ENCODE measurements at regions not wholly inside any gene's neighbourhood (a gene's known extent, or its start where the extent isn't known, plus 50 kb on each side); places are given as distances from the start of the nearest gene placed in this dataset.

- intact Hi-C loops (cut with DNase I; ENCODE audit: low total_unique reads): no loop called here
Observed at GRCh38 chr6:155648301-155648700, 192.7 kb upstream of the NOX3 start.

GRCh38 chr6:155647354-155647753 is 191.7 kb upstream of the NOX3 start:
- Histone ChIP-seq H3K4me3 (no peak overlapping the region), H3K4me1 (no peaks in the 10 kb centered on the region), H3K27me3 (no peaks in the 10 kb centered on the region), H3K36me3 (no peaks in the 10 kb centered on the region), H3K9me3 (peaks cover 0 to 4% (median 2%) of the 10 kb centered on the region in 4 donors), H3K27ac (no peak overlapping the region)
- intact Hi-C loops (cut with DNase I; ENCODE audit: low total_unique reads): no loop called here
- TF ChIP-seq POLR2AphosphoS5 (IDR thresholded peaks at IDR 0.05): no peak
- no peak for TF ChIP-seq EP300 (IDR thresholded peaks at IDR 0.05)
- TF ChIP-seq, protein P1, sequence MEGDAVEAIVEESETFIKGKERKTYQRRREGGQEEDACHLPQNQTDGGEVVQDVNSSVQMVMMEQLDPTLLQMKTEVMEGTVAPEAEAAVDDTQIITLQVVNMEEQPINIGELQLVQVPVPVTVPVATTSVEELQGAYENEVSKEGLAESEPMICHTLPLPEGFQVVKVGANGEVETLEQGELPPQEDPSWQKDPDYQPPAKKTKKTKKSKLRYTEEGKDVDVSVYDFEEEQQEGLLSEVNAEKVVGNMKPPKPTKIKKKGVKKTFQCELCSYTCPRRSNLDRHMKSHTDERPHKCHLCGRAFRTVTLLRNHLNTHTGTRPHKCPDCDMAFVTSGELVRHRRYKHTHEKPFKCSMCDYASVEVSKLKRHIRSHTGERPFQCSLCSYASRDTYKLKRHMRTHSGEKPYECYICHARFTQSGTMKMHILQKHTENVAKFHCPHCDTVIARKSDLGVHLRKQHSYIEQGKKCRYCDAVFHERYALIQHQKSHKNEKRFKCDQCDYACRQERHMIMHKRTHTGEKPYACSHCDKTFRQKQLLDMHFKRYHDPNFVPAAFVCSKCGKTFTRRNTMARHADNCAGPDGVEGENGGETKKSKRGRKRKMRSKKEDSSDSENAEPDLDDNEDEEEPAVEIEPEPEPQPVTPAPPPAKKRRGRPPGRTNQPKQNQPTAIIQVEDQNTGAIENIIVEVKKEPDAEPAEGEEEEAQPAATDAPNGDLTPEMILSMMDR (IDR thresholded peaks at IDR 0.05): no peak
- no peak for DNase-seq

More at GRCh38 chr6:155648301-155648700, 192.7 kb upstream of the NOX3 start:
- H3K4me1 ChIP-seq: no peaks in the 10 kb centered on the region
- 61 to 78% (median 66%) methylated on average over 5 of the region's 5 CpGs for WGBS, 5 donors
- no peaks in the 10 kb centered on the region for H3K27me3 ChIP-seq
- H3K4me3 ChIP-seq: no peak overlapping the region
- H3K36me3 ChIP-seq: no peaks in the 10 kb centered on the region
- H3K27ac ChIP-seq: no peak overlapping the region
- peaks cover 0 to 2% (median 0%) of the 10 kb centered on the region in 4 donors for H3K9me3 ChIP-seq
- TF ChIP-seq, protein P1 (IDR thresholded peaks at IDR 0.05): no peak
- no peak for TF ChIP-seq EP300 (IDR thresholded peaks at IDR 0.05)
- TF ChIP-seq POLR2AphosphoS5 (IDR thresholded peaks at IDR 0.05): no peak
- TF ChIP-seq POLR2A (IDR thresholded peaks at IDR 0.05): no peak
- DNase-seq: no peak

- H3K9me3 ChIP-seq: peaks cover 0 to 13% (median 5%) of the 10 kb centered on the region in 4 donors
- WGBS, 5 donors: 78 to 93% (median 84%) methylated on average over 5 of the region's 5 CpGs
- H3K4me3 ChIP-seq: no peak overlapping the region
- H3K27me3 ChIP-seq: no peaks in the 10 kb centered on the region
- H3K27ac ChIP-seq: no peak overlapping the region
- no peaks in the 10 kb centered on the region for H3K36me3 ChIP-seq
- peak in 1 of 2 donors; percentile 25 for DNase-seq
- no peaks in the 10 kb centered on the region for H3K4me1 ChIP-seq
- TF ChIP-seq POLR2AphosphoS5 (IDR thresholded peaks at IDR 0.05) (no peak), POLR2A (IDR thresholded peaks at IDR 0.05) (no peak), EP300 (IDR thresholded peaks at IDR 0.05) (no peak)
- TF ChIP-seq, protein P1 (IDR thresholded peaks at IDR 0.05): no peak
- intact Hi-C loops (cut with DNase I; ENCODE audit: low total_unique reads): no loop called here
Observed at GRCh38 chr6:155646443-155646842, 190.8 kb upstream of the NOX3 start.

- H3K27ac ChIP-seq: no peak overlapping the region
- H3K36me3 ChIP-seq: no peaks in the 10 kb centered on the region
- DNase-seq: no peak
- no peaks in the 10 kb centered on the region for H3K4me1 ChIP-seq
- TF ChIP-seq, protein P1 (IDR thresholded peaks at IDR 0.05): no peak
- TF ChIP-seq POLR2AphosphoS5 (IDR thresholded peaks at IDR 0.05): no peak
- no peak for TF ChIP-seq EP300 (IDR thresholded peaks at IDR 0.05)
- TF ChIP-seq POLR2A (IDR thresholded peaks at IDR 0.05): no peak
- no peak overlapping the region for H3K4me3 ChIP-seq
- WGBS, 5 donors: 45 to 57% (median 47%) methylated on average over 2 of the region's 2 CpGs
- no peaks in the 10 kb centered on the region for H3K27me3 ChIP-seq
- intact Hi-C loops (cut with DNase I; ENCODE audit: low total_unique reads): no loop called here
- H3K9me3 ChIP-seq: peaks cover 0 to 22% (median 8%) of the 10 kb centered on the region in 4 donors
Observed at GRCh38 chr6:155645325-155645724, 189.7 kb upstream of the NOX3 start.

All from stomach (tissue), 8 donors.